ENCODE measurements at regions not wholly inside any gene's neighbourhood (a gene's known extent, or its start where the extent isn't known, plus 50 kb on each side); places are given as distances from the start of the nearest gene placed in this dataset.

DNA sequence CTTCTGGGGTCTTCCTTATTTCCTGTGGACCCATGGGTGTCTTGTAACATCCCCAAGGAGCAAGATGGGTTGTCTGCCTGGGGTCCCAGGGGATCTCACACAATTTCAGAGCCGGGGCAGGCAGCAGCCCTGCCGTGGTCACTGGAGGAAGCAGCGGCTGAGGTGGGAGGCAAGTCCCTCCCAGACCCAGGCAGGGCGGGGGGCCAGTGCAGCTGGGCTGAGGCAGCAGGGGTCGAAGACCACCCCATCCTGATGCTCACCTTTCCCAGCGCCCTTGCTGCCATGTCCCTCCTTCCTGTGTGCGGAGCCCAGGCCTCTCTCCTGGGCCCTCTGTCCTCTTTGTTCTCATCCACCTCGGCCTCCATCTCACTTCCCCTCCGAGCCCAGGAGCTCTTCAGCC is 583.0 kb upstream of the COBL start:
- Histone ChIP-seq H3K27me3 (no peaks in the 10 kb centered on the region), H3F3A (ENCODE audit: low read depth) (no peaks in the 10 kb centered on the region), H3K4me2 (no peak overlapping the region), H3K36me3 (no peaks in the 10 kb centered on the region), H3K4me1 (no peaks in the 10 kb centered on the region), H3K27ac (no peak overlapping the region), H3K9ac (no peak overlapping the region), H3K79me2 (ENCODE audit: low read depth) (no peaks in the 10 kb centered on the region), H4K20me1 (ENCODE audit: low read depth) (no peaks in the 10 kb centered on the region), H3K9me3 (ENCODE audit: low read depth) (no peaks in the 10 kb centered on the region), H2AFZ (replicated peaks) (no peak overlapping the region), H3K4me3 (no peak overlapping the region)
- Mint-ChIP-seq H3K36me3 (peaks cover 2% of the 10 kb centered on the region), H3K27me3 (ENCODE audit: insufficient read depth, low read depth) (no peaks in the 10 kb centered on the region), H3K4me3 (no peak overlapping the region), H3K4me1 (peaks cover 3% of the 10 kb centered on the region), H3K9me3 (peaks cover 19% of the 10 kb centered on the region), H3K27ac (peak overlapping the region; percentile 78)
- no peak for TF ChIP-seq EZH2phosphoT487 (IDR thresholded peaks at IDR 0.05)
- TF ChIP-seq EZH2 (IDR thresholded peaks at IDR 0.05), result no peak
- DNase-seq (ENCODE audit: low spot score), result no peak

DNA sequence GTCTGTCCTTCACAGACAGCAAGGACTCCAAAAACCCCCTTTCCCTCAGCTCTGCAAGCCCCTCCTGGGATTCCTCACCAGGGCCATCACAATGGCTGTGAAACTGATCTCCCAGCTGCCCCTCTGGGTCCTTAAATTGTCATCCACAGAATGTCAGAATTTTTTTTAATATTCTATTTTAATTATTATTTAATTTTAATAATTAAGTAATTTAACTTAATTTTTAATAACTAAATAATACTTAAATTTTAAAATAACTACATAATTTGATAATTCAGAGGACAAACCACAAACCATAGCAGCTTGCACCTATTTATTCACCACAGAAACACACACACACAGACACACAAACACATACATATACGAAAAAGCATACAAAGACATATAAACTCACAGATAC is 565.8 kb upstream of the COBL start:
- no peak for TF ChIP-seq EZH2 (IDR thresholded peaks at IDR 0.05)
- TF ChIP-seq EZH2phosphoT487 (IDR thresholded peaks at IDR 0.05), result no peak
- TF ChIP-seq, protein P1, sequence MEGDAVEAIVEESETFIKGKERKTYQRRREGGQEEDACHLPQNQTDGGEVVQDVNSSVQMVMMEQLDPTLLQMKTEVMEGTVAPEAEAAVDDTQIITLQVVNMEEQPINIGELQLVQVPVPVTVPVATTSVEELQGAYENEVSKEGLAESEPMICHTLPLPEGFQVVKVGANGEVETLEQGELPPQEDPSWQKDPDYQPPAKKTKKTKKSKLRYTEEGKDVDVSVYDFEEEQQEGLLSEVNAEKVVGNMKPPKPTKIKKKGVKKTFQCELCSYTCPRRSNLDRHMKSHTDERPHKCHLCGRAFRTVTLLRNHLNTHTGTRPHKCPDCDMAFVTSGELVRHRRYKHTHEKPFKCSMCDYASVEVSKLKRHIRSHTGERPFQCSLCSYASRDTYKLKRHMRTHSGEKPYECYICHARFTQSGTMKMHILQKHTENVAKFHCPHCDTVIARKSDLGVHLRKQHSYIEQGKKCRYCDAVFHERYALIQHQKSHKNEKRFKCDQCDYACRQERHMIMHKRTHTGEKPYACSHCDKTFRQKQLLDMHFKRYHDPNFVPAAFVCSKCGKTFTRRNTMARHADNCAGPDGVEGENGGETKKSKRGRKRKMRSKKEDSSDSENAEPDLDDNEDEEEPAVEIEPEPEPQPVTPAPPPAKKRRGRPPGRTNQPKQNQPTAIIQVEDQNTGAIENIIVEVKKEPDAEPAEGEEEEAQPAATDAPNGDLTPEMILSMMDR (IDR thresholded peaks at IDR 0.05), result no peak
- Histone ChIP-seq H2AFZ (replicated peaks) (no peak overlapping the region), H3K27ac (no peak overlapping the region), H3K36me3 (no peaks in the 10 kb centered on the region), H3K4me2 (no peak overlapping the region), H3K4me3 (no peak overlapping the region), H3K79me2 (ENCODE audit: low read depth) (no peaks in the 10 kb centered on the region), H4K20me1 (ENCODE audit: low read depth) (no peaks in the 10 kb centered on the region), H3K4me1 (peaks cover 7% of the 10 kb centered on the region), H3K9ac (no peak overlapping the region), H3F3A (ENCODE audit: low read depth) (no peaks in the 10 kb centered on the region), H3K27me3 (no peaks in the 10 kb centered on the region), H3K9me3 (ENCODE audit: low read depth) (no peaks in the 10 kb centered on the region)
- H3K4me3 Mint-ChIP-seq, result no peak overlapping the region
- peaks cover 4% of the 10 kb centered on the region for H3K27me3 Mint-ChIP-seq (ENCODE audit: insufficient read depth, low read depth)
- no peak for DNase-seq (ENCODE audit: low spot score)
- no peaks in the 10 kb centered on the region for H3K9me3 Mint-ChIP-seq
- peaks cover 26% of the 10 kb centered on the region for H3K4me1 Mint-ChIP-seq
- no peaks in the 10 kb centered on the region for H3K36me3 Mint-ChIP-seq
- H3K27ac Mint-ChIP-seq, result no peak overlapping the region

GRCh38 chr7:51881309-51881708 is 564.7 kb upstream of the COBL start:
- H3K27ac ChIP-seq, result no peak overlapping the region
- H3K9me3 ChIP-seq (ENCODE audit: low read depth), result no peaks in the 10 kb centered on the region

GRCh38 chr7:51878865-51879264 is 562.3 kb upstream of the COBL start:
- Histone ChIP-seq H3K9me3 (ENCODE audit: low read depth) (no peaks in the 10 kb centered on the region), H3K4me2 (no peak overlapping the region), H3K4me3 (no peak overlapping the region), H2AFZ (replicated peaks) (peak overlapping the region; percentile 98), H3K36me3 (no peaks in the 10 kb centered on the region), H3F3A (ENCODE audit: low read depth) (no peaks in the 10 kb centered on the region), H3K9ac (no peak overlapping the region), H3K27me3 (no peaks in the 10 kb centered on the region), H3K4me1 (peaks cover 13% of the 10 kb centered on the region), H3K79me2 (ENCODE audit: low read depth) (no peaks in the 10 kb centered on the region), H3K27ac (no peak overlapping the region), H4K20me1 (ENCODE audit: low read depth) (no peaks in the 10 kb centered on the region)
- TF ChIP-seq EZH2 (IDR thresholded peaks at IDR 0.05), result no peak
- TF ChIP-seq, protein P1 (IDR thresholded peaks at IDR 0.05), result no peak
- no peak for TF ChIP-seq EZH2phosphoT487 (IDR thresholded peaks at IDR 0.05)
- peak; percentile 26 for DNase-seq (ENCODE audit: low spot score)
- H3K9me3 Mint-ChIP-seq, result no peaks in the 10 kb centered on the region
- no peaks in the 10 kb centered on the region for H3K36me3 Mint-ChIP-seq
- peak overlapping the region; percentile 89 for H3K27ac Mint-ChIP-seq
- H3K4me1 Mint-ChIP-seq, result peaks cover 26% of the 10 kb centered on the region
- H3K4me3 Mint-ChIP-seq, result no peak overlapping the region
- peaks cover 4% of the 10 kb centered on the region for H3K27me3 Mint-ChIP-seq (ENCODE audit: insufficient read depth, low read depth)

More at GRCh38 chr7:51881309-51881708, 564.7 kb upstream of the COBL start:
- no peak overlapping the region for H3K4me3 Mint-ChIP-seq
- H3K27me3 ChIP-seq, result no peaks in the 10 kb centered on the region
- no peak for DNase-seq (ENCODE audit: low spot score)
- H3K36me3 Mint-ChIP-seq, result no peaks in the 10 kb centered on the region
- H3K9me3 Mint-ChIP-seq, result no peaks in the 10 kb centered on the region
- no peaks in the 10 kb centered on the region for H3F3A ChIP-seq (ENCODE audit: low read depth)
- H3K36me3 ChIP-seq, result no peaks in the 10 kb centered on the region
- no peak overlapping the region for H3K4me2 ChIP-seq
- H3K4me1 ChIP-seq, result peaks cover 13% of the 10 kb centered on the region
- H3K79me2 ChIP-seq (ENCODE audit: low read depth), result no peaks in the 10 kb centered on the region
- H3K4me1 Mint-ChIP-seq, result peaks cover 26% of the 10 kb centered on the region
- H3K9ac ChIP-seq, result no peak overlapping the region
- H3K27me3 Mint-ChIP-seq (ENCODE audit: insufficient read depth, low read depth), result peaks cover 4% of the 10 kb centered on the region
- TF ChIP-seq EZH2 (IDR thresholded peaks at IDR 0.05) (no peak), EZH2phosphoT487 (IDR thresholded peaks at IDR 0.05) (no peak)
- TF ChIP-seq, protein P1 (IDR thresholded peaks at IDR 0.05), result no peak
- no peak overlapping the region for H3K4me3 ChIP-seq
- H4K20me1 ChIP-seq (ENCODE audit: low read depth), result no peaks in the 10 kb centered on the region
- H2AFZ ChIP-seq (replicated peaks), result no peak overlapping the region
- H3K27ac Mint-ChIP-seq, result no peak overlapping the region

All from neural progenitor cell (in vitro differentiated cells).